ENCODE measurements at regions not wholly inside any gene's neighbourhood (a gene's known extent, or its start where the extent isn't known, plus 50 kb on each side); places are given as distances from the start of the nearest gene placed in this dataset.

DNA sequence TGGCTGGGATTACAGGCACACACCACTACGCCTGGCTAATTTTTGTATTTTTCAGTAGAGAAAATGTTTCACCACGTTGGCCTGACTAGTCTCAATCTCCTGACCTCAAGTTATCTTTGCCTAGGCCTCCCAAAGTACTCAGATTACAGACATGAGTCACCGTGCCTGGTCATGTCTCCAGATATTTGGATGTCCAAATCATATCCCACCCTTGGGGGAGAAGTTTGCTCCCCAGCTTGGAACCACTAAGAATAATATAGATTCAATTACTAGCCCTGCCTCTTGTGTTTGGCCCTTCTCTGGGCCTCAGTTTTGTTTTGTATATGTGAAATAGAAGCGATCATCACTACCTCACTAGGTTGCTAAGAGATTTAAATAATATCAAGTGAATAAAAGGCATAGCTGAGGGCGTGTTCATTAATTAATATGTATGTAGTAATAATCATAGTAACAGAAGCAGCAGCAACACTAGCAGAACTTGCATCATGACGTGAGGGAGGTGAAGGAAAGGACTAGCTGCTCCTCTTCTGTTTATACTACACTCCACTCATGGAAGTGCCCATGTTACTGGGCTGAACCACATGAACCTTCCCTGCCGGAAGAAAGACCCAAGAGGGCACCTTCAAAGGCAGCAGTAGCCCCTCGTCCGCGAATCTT, 253.6 kb upstream of the XYLT1 start:
- no peak for DNase-seq

DNA sequence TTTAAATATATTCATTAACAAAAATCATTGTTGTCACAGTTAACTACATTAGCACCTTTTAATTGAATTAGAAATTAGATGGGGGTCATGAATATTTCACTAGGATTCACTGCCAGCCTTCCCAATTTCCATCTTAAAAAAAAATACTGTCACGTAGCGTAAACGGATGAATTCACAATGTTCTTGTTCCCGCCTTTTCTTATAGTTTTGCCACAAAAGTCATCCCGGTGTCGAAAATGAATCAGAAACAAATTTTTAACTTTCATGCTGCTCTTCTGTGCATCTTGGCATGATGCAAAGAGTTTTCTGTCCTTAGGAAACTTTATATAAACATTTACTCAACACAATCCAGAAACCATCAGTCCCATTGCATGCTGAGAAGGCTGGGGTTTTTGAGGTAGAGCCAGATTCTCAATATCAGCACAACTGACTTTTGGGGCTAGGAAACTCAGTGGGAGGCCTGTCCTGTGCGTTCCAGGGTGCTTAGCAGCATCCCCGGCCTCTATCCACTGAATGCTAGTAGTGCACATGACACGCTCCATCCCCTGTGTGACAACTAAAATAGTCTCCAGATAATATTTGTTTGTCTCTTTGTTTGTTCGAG, 252.9 kb upstream of the XYLT1 start:
- no peak for DNase-seq

DNA sequence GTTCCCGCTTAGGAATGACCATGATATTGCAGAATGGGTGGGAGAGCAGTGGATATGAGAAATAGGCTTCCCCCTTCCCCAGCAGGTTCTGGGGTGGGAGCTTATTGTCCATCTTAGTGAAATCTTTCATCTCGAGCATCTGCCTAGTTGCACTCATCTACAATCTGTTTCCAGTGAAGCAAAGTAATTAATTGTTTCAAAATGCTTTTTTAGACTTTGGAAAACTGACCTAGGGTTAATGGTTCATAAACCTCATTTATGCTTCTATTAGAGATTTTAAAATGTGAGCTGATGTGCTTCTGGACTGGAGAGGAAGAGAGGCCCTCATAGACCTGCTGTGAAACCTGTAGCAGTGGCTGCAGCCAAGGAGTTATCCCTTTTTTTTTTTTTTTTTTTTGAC, 247.7 kb upstream of the XYLT1 start:
- DNase-seq, result no peak

DNA sequence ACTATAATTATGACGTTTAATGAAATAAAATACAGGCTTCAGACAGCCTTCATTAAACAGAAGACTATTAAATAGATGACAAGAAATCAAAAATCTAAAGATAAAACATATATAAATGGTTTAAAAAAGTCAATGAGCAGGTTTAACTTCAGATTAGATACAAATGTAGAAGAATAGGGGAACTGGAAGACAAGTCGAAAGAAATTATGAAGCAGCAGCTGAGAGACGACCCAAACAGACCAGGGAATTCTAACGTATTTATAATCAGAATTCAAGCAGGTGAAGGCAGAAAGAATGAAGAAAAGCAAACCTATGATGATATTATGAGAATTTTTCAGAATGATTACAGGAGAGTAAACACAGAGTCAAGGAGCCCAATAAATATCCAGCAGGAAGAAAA, 235.1 kb upstream of the XYLT1 start:
- no peak for DNase-seq

DNA sequence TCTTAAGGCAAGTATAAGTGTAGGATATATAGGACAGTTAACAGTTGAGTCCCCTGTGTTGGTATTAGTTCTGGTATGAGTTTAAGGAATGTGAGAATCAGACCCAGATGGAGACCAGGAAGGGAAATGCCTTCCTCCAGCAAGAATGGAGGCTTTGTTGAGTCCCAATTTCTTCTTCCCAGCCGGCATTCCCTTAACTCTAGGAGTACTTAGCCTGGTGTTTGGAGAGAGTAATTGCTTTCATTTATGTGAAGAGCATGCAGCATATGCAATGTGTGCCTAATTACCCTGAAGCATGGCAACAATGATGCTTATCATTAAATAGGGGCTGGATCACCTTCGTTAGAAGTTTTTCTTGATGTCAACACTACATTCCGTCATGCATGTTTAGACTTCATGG, 225.9 kb upstream of the XYLT1 start:
- no peak for DNase-seq

DNA sequence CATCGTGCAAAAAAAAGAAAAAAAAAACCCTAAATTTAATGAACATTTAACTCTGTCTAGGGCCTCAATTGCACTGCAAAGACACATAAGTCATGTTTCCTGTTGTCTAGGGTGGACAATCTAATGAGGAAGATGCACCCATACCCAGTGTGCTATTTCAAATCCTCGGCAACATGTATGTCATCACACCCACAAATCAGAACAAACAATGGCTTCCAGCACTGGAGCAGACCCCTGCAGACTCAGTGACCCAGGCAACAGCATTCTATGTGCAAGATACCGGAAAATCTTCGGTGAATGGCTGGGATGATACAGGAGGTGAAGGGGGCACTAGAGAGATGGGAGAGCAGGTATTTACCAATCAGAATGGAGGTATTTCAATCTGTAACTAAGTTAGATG, 221.7 kb upstream of the XYLT1 start:
- DNase-seq, result no peak

DNA sequence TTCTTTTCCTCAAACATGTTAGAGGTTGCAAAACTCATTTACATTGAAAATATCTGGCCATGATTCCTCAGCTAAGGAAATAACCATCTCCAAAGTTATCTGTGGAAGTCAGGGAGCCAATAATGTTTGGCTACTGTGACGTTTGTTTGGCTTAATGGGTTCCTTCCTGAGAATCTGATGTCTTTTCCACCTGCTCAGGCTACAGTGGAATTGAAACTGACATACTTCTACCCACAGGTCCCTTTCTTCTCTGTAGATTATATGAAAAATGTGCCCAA, 221.1 kb upstream of the XYLT1 start:
- DNase-seq, result no peak

DNA sequence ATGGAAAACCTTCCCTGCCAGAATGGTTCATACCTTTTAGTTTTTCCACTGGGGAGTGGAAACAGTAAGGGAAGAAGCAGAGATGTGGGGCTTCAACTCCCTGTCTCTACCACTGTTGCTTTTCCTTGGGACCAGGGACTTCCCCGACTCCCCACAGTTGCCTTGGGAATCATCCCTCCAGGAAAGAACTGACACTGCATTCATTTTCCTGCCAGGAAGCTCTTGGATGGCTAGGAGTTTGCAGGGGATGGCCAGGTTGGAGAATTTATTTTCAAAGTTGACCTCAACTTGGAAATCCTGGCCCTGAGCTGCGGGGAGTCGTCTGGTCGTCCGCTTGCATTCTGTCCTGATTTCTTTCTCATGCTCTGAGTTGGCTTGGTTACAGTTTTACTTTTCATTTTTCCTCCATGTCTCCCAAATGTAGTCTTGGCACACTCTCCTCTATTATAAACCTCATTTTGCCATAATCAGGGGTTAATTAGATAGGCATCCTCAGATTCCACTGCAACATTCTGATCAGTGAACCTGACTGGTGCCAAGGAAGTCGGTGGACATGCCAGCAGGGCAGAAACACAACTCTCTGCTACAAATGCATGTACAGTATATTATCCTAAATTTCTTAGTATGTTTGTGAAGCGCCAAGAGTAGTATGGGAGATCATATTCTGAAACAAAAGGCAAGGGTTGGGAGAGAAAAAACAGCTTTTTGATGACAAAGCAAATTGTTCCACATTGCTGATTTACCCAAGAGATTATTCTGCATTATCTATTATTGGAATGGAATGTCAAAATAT, 220.5 kb upstream of the XYLT1 start:
- DNase-seq, result no peak

DNA sequence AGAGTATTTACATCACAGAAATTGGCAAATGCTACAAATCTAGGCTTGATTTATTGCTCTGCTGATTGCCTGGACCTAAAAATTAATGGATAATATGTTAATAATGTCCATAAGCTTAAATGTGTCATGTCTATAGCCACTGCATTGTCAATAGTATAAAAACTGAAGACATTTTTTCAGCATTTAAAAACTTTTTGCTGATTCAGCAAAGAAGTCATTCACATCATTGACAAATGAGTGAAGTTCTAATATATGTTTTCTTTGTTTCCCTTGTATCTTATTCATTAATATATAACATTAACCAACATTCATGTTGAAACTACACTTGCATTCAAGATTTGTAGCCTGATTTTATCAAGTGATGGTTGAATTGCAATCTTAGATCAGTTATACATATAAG, 214.7 kb upstream of the XYLT1 start:
- no peak for DNase-seq

DNA sequence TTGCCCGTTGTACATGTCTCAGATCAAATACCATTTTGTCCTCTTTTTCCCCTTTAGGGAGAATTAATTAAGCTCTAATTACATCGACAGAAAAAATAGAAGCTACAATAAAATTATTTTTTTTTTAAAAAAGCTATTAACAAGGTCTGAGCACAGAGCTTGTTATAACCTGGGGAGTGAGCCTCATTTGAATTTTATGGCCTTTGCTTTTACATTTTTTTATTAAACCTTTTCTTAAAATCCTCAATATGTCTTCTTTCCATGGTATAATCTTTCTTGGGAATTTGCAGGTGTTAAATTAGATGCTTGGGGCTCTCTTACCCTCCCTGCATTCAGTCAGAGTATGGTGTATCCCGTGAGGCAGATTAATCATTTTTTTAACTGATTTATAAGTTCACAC, 212.5 kb upstream of the XYLT1 start:
- no peak for DNase-seq

DNA sequence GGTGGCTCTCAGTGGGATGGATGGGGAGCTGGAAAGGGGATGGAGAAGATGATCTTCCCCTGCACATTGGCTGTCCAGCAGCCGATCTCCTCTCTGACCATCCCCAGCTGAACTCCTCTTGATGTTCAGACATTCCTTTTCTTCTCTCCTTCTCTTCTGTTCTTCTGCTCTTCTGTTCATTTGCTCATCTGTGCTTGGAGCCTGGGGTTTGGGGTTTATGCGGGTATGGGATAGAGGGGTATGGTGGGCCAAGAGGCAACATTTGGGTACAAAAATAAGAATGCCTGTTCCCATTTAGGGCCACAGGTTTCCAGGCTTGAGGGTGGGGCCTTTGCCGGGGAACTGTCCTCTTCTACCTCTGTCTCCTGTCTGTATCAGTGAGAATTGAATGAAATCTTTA, 205.4 kb upstream of the XYLT1 start:
- DNase-seq, result no peak

DNA sequence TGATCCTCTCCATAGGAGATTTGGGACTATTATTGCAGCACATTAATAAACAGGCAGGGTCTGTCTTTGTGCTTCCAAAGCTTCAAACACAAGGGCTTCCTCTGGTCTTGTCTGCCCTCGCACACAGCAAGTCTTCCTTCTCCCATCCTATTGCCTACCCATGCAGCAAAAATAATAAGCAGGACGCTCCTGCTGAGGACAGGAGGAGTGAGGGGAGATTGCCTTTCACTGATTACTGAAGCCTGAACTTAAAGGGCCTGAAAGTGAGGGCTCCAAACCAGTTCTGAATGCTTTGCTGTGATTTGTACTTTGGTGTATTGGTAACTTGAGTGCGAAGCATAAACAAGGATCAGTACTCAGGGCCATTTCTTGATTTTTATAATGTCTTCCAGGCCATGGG, 197.6 kb upstream of the XYLT1 start:
- DNase-seq, result no peak

DNA sequence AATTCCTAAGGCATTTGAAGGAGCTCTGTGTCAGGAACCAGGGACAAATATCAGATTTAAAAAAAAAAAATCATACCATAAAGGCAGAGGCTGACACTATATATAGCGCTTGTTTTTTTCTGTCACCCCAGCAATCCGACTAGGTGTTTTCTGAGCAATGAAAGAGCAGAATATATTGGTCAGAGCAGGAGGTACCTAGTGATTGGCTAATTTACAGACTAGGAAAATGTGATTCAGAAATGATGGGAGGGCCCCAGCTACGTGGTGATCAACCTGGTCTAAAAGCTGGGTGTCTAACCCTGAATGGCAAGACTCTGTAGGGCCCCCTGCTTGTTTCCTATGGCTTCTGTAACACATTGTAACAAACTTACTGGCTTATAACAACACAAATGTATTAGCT, 195.5 kb upstream of the XYLT1 start:
- DNase-seq, result no peak

DNA sequence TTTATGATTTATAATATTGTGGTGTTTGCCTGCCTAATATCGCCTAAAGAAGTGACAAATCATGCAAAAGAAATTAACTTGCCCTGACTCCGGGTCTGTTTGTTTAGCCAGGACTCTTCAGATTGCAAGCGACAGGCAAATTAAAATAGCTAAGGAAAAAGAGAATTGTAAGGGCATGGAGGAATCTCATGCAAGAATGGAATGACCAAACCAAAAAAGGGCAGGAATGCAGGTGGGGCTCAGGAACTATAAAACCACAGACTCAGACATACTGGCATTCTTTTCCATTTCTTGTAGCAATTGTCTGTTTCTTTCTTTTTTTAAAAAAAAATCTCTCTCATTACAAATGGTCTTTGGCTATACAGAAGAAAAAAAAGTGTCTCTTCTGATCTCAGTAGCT, 188.1 kb upstream of the XYLT1 start:
- DNase-seq, result no peak

DNA sequence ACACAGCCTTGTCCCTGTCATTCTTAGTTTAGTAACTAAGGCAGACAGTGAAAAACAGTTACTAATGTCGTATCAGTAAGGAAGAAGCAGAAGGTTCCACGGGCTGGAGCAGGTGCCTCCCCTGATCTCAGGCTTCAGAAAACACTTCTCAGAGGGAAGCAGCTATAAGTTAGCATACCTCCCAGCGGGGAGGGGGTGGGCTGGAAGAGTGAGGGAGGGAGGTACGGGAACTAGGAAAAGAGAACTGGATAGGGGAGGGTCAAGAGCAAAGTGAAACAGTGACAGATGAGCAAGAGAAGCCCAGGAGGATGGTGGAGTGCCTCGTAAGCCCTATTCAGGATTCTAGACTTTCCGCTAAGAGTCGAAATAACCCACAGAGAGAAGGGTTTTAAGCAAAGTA, 186.3 kb upstream of the XYLT1 start:
- DNase-seq, result no peak

DNA sequence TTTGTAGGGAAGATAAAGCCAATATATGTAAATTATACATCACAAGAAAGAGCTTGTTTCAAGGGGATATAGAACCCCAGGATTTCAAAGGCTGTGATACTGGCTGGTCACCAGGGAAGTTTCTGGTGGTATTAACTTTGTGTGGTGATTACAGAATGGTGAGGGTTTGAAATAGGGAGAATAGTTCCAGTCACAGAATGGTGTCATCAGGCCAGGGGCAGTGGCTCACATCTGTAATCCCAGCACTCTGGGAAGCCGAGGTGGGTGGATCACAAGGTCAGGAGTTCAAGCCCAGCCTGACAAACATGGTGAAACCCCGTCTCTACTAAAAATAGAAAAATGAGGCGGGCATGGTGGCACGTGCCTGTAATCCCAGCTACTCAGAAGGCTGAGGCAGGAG, 183.8 kb upstream of the XYLT1 start:
- no peak for DNase-seq

DNA sequence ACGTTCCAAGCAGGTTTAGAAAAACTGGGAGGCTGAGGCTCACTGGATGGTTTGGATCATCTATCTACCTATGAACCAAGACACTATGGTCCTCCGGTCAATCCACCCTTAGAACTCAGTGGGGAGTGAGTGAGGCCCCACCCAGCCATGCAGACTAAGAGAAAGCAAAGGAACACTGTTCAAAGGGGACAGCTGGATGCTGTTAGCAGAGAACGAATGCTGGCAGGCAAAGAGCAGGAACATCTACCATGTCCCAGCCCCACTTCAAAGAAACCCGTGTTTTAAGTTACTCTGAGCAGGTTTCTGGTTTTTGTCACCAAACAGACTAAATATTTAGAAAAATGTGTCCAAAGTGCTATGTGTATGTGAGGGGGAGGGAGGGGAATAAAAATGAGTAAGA, 183.4 kb upstream of the XYLT1 start:
- DNase-seq, result no peak

DNA sequence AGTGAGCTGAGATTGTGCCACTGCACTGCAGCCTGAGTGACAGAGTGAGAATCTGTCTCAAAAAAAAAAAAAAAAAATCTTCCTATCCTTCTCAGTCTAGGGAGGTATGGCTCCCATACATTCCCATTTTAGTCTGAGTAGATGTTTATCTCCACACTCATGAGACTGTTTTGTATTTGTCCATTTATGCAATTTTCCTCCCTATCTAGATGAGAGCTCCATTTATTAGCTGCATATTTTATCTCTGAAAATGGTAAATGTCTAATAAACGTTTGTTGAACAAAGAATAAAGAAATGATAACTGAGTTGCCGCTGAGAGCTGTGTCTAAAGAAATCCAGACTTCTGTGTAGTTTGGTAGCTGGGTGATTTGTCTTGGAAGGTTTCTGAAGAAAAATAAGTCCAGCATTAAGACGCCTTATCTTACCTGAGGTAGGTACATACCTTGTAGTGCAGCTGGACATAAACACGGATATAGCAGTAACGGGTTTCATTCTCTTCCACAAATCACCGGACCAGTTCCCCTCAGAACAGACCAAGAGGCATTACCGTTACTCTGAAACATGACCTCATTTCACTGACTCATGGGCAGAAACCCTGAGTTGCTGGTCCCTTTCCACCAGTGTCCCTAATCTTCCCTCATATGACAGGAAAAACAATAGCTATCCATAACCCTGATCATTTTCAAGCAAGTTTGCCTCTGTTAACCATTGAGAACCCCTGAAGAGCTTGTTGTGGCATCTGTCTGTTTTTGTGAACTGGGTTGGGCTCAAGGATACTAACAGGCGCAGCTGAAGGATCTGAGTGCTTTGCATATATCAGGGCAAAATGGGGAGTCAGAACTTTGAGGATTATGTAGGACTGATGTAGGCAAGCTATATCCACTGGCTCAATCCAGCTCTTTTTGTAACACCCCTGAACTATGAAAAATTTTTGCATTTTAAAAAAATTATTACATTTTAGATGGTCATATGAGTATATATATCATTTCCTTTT, 177.4 kb upstream of the XYLT1 start:
- DNase-seq, result no peak

DNA sequence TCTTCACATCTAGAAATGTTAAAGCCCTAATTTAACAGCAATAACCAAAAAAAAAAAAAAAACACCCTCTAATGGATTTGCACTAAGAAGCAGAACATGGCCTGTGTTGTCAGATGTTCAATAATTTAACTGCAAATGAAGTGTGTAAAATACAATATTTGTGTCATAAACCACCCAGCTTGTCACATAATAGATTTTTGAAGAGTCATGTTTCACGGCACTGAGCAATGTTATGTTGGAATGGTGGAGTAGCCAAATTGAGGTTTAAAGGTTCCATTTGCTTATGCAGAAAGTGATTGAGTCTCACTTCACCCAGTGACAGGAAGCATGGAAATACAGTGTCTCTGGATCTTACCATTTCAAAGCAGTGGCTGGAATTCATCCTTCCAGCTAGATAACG, 173.2 kb upstream of the XYLT1 start:
- no peak for DNase-seq

DNA sequence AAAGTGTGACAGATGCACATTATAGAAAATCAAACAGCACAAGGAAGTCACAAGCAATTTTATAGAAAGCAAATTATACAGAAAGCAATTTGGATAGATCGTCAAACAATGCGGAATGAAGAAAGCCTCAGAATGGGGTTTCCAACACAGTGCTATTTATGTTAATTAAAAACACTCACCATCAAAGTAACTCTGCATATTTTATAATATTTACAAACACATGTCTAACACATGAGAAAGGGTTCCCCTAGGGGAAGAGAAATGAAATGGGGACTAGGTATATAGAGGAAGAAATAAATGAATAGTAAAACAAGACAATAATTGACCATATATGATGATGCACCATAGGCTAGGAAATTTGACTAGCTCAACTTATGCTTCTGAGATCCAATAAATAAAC, 171.2 kb upstream of the XYLT1 start:
- no peak for DNase-seq

DNA sequence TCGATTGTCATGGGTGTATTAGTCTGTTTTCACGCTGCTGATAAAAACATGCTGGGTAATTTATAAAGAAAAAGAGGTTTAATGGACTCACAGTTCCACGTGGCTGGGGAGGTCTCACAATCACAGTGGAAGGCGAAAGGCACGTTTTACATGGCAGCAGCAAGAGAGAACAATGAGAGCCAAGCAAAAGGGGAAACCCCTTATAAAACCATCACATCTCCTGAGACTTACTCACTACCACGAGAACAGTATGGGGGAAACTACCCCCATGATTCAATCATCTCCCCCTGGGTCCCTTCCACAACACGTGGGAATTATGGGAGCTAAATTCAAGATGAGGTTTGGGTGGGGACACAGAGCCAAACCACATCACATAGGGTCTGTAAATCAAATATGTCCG, 167.4 kb upstream of the XYLT1 start:
- no peak for DNase-seq

DNA sequence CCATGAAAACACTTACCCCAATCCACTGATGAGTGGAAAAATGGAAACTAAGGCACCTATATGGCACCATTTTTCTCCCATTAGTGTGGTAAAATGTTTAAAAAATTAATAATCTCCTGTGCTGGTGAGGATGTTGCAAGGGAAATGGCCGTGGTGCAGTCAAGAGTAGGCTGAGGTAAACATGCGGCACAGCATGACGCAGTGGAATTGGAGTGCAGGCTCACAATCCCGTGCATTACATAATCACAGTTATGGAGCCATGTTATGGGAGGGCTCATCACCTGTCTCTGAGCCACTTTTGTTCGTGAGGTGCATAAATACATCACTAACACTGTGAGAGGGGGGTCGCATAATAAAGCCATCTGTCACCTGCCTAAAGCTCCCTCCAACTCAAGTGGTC, 164.4 kb upstream of the XYLT1 start:
- DNase-seq, result no peak

DNA sequence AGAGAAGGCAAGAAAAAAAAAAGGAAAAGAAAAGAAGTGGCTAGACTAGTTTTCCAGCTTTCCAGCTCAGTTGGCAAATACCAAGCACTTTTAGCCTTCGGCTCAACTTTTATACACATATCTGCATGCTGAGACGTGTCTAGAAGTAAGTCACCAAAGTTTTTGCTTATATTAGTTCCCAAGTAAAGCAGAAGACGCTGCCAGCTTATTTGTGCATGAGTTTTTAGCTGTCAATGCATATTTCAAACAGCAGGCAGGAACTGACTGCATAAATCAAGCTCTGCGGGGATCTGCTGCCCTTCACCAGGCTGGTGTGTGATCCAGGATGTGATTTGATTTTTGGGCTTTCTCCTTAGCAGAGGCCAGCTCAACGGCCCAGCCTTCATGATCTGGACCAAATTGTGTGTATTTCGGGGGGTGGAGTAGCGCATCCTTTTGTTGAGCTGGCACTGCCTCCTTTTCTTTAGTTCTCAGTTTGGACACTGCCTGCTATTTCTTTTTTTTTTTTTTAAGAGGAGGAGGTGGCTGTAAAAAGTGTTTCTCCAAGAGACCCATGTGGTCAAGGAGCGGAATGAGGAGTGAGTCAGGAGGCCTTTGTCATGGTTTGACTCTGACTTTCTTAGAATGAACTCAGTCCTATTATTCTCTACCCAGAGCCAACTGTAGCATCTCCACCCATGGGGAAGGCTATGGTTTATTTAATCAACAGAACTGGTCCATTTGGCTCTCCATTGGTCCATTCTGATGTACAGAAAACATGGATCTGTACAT, 162.6 kb upstream of the XYLT1 start:
- DNase-seq, result no peak

All from hematopoietic multipotent progenitor cell treated with erythropoietin and hydrocortisone succinate and interleukin-3 and kit ligand, for 4 days (in vitro differentiated cells).